SU-DHL-6 (cell line): ENCODE measurements at regions not wholly inside any gene's neighbourhood (a gene's known extent, or its start where the extent isn't known, plus 50 kb on each side); places are given as distances from the start of the nearest gene placed in this dataset.

Source experiments
- EZH2phosphoT487 ChIP-seq: fragments of 200-600 bp; sonication (generic), shearing (Covaris generic); conservative IDR thresholded peaks from 2 replicates; pipeline ENCODE4 v1.6.1; 2018; ENCODE audit warnings: mild to moderate bottlenecking, antibody characterized with exemption, low read length, moderate library complexity, mixed read lengths
- TF ChIP-seq, protein P1 (sequence below): fragments of 200-600 bp; sonication (generic); IDR thresholded peaks from one replicate; pipeline ENCODE4 v1.5.1; 2017; ENCODE audit warnings: antibody characterized with exemption, mild to moderate bottlenecking, low read length, moderate library complexity; ENCODE audit not compliant: insufficient read depth, poor library complexity, severe bottlenecking

DNA sequence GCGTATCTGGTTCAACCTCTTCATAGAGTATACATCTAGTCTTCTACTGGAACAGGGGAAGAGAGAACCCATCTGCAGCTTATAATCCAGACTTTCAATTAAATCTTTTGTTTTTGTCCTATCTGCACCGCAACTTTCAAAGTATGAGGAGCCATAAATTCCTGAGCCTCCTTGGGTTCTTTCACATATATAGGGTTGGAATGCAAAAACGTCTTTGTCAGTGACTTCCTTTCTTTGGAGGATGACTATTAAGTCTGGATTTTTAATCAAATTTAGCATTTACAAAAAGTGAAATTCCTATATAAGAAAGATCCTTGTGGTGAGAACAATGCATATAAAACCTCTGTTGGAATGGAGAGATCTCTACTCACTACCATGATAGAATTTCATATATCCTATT is 370.8 kb downstream of the TMEM38B start:
- TF ChIP-seq, protein P1, sequence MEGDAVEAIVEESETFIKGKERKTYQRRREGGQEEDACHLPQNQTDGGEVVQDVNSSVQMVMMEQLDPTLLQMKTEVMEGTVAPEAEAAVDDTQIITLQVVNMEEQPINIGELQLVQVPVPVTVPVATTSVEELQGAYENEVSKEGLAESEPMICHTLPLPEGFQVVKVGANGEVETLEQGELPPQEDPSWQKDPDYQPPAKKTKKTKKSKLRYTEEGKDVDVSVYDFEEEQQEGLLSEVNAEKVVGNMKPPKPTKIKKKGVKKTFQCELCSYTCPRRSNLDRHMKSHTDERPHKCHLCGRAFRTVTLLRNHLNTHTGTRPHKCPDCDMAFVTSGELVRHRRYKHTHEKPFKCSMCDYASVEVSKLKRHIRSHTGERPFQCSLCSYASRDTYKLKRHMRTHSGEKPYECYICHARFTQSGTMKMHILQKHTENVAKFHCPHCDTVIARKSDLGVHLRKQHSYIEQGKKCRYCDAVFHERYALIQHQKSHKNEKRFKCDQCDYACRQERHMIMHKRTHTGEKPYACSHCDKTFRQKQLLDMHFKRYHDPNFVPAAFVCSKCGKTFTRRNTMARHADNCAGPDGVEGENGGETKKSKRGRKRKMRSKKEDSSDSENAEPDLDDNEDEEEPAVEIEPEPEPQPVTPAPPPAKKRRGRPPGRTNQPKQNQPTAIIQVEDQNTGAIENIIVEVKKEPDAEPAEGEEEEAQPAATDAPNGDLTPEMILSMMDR = no peak
- TF ChIP-seq EZH2phosphoT487 = no peak
